SW480 (cell line): ENCODE measurements at regions not wholly inside any gene's neighbourhood (a gene's known extent, or its start where the extent isn't known, plus 50 kb on each side); places are given as distances from the start of the nearest gene placed in this dataset.

Experiments used
- DNase-seq: peaks from one replicate; pipeline ENCODE4 v3.0.0-alpha.2; 2016; ENCODE audit warnings: low spot score

DNA sequence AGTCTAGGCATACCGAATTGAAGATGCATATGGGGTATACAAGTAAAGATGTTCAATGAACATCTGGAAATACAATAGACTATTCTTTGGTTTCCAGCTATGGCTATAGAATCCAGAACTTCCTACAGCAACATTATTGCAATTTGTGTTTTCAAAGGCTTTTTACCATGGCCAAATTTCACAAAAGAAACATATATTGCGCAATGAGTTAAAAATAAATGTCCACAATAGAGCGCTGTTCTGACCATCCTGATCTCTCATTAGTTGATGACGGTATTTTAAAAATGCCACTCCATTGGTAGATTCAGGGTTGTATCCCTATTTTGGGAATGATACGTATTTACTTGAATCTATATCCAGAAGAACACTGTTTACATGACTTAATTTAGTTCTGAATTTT is 139.2 kb downstream of the LINC00632 start:
- no peak for DNase-seq

DNA sequence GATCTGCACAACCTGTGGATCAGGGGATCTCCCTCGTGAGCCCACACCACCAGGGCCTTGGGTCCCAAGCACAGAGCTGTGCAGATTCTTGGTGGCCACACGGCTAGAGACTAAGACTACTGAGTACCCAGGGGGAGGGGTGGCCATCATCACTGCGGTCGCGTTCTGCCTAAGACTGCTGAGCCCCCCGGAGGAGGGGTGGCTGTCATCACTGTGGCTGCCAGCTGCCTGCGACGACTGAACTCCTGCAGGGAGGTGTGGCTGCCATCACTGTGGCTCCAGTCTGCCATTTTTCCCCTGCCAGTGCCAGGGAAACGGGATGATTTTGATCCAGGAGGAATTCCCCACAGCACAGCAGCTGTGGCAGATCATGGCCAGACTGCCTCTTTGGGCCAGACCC is 141.7 kb upstream of the SPANXB1 start:
- DNase-seq, result no peak

DNA sequence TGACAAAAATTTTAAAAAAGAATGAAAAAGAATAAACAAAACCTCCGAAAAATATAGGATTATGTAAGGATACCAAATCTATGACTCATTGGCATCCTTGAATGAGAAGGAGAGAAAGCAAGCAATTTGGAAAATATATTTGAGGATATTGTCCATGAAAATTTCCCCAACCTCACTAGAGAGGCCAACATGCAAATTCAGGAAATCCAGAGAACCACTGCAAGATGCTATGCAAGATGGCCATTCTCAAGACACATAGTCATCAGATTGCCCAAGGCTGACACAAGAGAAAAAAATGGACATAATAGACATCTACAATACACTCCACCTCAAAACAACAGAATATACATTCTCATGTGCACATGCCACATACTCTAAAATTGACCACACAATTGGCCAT is 135.9 kb upstream of the SPANXB1 start:
- no peak for DNase-seq

DNA sequence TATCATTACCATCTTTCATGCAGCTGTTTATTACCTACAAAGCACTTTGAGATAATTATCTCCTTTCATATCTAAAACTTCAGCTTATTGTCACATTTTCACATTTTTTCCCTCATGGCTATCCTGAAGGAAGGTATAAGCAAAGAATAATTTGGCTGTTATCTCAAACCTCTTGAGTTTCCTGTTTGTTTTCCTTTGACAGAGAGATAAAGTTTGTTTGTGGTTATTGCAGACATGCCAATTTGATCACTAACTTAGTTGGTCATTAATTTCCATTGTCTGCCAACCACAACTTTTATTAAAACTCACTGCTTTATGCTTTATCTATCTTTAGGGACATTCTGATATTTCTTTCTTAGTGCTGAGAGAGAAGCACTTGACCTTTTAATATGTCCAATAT is 89.8 kb upstream of the SPANXB1 start:
- DNase-seq, result no peak

DNA sequence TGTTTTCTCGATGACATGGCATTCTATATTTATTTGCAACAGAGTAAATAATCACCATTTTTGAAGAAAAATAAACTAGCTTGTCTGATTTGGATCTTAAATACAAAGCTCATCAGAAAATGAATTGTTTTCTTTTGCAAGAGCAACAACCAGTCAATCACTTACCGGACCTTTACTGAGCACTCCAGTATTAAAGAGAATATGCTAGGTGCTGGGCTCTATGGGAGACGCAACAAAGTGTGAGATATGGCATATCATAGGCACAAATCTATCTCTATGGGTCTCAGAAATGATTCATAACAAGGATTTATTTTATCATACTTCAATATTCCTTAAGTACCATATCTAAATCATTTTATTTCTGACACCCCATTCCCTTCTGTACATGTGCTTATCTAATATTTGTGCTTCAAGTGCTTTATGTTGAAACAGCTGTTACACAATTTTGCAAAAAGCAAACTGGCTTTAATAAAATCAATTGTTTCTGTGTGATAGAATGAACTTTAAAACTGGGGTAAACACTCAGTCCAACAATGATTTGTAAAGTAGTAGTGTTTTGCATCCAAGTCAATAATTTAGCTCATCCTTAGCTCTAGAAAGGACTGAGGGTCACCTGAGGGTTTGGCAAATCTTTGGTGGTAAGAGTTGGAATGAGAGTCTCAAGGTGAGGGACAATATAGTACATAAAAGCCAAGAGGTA is 88.4 kb upstream of the SPANXB1 start:
- no peak for DNase-seq

DNA sequence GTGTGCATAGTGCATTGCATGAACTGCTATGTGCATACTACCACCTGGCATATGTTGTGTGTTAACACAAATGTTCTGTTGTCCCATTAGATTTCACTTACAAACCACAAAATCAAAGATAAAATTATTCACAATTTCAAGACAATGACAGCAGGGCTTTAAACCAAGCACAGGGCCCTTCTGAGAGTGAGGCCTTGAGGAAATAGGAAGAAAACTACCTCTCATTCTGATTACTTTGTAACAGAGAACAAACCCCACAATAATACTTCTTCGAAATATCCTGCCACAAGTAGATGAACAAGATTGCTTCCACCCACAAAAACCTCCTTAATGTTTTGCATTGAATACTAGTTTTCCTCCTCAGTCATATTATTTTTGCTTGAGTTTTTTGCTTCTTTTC is 85.5 kb upstream of the SPANXB1 start:
- no peak for DNase-seq

DNA sequence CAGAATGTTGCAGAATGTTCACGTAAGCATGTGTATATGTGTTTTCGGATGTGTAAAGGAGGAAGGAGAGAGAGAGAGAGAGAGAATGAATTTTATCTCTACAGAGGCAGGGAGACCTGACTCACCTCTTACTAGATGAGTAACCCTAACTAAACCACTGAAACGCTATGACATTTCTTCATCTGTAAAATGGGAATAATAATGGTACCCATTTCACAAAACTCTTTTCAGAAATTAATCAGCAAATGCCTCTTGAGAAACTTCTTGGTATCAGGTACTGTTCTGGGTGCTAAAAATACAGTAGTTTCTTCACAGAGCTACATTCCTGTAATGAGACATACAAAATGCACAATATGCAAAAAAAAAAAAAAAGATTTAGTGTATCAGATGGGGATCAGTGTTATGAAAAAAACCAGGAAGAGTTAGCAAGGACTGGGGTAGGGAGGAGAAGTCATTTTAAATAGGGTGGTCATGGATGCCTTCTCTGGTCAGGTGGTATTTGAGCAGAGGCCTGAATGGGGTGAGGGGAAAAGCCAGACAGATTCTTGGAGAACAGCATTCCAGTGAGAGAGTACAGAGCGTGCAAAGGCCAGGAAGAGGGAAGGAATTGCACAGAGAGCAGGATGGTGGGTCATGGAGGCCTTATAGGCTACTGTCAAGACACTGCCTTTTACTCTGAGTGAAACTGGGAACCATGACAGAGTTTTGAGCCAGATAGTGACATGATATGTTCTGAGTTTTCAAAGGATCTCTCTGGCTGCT is 84.9 kb upstream of the SPANXB1 start:
- DNase-seq, result no peak

DNA sequence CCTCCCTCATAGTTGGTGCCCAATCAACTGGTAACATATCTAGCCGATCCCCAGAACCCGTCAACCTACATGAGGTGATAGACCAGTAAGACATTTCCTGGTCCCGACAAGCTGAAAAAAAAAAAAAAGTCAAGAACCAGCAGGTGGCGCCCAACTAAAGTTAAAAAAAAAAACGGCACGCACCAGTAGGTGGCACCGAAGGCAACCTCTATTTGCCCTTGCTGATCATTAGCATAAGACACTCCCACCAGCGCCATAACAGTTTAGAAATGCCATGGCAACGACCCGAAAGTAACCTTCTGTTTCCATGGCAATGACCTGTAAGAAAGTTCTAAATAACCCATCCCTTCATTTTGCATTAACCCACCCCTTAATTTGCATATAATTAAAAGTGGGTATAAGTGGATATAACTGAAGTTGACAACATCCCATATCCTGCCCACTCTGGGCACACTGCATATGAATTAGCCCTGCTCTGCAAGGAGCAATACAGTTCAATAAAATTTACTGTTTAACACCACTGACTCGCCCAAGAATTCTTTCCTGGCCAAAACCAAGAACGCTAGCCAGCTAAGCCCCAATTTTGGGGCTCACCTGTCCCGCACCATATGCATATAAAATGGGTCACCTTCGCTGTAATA is 83.9 kb upstream of the SPANXB1 start:
- peak; percentile 49 for DNase-seq

DNA sequence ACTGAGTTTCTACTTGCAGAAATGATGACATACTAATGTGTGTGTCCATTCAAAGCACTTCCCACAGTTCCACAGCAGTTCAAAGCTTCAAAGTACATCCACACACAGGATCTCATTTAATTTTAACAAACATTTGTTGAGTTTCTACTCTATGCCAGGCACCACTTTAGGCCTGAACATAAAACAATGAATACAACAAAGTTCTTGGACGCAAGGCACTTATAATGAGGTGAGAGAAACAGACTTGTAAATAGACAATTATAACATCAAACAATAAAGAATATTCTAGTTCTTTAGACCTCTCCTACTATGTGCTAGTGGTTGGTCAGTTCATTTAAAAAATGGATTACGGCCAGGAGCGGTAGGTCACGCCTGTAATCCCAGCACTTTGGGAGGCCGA is 82.0 kb upstream of the SPANXB1 start:
- no peak for DNase-seq

DNA sequence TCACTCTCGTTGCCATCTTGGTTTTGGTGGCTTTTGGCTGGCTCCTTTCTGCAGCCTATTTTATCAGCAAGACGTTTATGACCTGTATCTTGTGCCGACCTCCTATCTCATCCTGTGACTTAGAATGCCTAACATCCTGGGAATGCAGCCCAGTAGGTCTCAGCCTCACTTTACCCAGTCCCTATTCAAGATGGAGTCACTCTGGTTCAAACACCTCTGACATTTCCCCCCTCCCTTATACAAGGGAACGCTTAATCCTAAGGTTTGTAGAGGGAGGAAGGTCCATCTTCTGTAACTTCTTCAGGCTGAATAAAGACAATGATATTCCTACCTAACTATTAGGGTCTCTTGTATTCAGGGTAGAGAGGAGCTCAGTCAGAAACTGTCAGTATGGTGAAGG is 79.3 kb upstream of the SPANXB1 start:
- no peak for DNase-seq

DNA sequence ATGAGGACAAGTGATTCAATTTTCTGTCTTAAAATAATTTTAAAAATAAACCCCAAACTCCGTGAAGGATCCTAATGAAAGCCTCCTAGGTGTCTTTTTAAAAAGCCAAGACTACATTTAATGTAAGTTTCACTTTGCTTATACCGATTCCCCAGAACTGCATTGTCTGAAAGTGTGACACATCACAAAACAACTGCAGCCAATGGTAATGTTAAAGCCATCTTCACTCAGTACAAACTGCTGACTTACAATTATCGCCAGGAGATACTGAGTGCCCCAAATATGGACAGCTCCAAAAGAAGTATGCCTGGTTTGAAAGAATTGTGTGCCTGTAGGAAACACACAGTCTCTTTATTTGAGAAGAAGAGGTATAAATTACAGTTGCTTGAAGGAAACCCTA is 73.7 kb upstream of the SPANXB1 start:
- no peak for DNase-seq

DNA sequence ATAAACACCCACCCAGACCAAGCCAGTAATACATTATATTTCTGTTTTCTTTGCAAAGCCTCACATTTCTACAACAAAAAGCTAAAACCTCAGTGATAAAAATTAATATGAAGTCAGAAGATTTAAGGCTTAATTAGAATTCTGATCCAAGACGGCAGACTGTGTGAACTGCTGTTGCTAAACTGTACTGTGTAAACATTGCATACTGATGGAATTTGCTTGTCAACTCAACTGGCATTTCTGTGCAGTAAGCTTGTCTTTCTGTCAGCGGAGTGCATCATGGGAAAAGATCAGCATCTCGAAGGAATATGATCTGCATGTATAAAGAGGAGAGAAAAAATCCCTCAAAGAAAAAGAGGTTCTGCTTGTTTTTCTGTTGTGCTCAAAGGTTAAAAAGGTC is 69.4 kb upstream of the SPANXB1 start:
- DNase-seq, result no peak

DNA sequence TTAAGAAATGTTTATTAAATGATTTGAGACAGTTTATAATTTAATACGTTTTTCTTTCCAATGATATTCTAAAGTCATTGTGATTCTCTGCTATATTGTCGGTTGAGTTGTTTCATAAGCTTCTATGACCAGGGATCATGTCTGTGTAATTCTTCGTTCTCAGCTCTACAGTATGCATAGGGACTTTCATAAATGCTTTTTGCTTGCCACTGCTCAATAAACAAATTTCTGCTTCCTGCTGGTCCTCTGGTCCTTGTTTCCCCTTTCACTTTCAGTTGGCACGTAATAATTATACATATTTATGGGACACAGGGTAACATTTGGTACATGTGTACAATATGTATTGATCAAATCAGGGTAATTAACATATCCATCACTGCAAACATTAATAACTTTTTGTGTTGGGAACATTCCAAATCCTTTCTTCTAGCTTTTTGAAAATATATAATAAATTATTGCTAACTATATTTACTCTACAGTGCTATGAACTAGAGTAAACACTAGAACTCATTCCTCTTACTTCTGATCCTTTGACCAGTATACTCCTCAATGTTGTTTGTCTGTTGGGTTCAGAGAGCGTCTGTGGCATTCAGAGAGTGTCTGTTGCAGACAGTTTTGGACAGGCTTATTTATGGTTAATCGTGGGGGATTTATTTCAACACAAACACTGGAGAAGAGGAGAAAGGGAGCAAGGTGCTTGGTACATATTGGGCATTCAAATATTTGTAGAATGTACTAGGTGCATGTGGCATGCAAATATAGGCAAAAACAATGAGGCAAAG is 68.3 kb upstream of the SPANXB1 start:
- no peak for DNase-seq

DNA sequence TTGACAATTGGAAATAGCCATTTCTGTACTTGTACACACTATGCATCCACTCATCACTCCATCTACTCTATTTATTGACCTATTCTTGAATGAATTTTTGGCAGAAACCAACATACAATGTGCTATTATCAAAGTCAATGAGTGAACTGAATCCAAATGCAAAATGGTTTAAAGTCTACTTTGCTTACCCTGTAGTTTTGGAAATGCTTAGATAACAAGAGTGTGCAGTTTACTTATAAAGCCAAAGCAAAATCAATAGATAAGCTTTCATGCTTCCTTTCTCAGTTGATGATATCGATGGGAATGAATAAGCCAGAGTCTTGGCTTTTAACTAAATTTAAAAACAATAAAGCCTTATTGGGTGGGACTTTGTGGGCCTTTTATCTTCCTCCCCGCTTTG is 58.9 kb upstream of the SPANXB1 start:
- no peak for DNase-seq

DNA sequence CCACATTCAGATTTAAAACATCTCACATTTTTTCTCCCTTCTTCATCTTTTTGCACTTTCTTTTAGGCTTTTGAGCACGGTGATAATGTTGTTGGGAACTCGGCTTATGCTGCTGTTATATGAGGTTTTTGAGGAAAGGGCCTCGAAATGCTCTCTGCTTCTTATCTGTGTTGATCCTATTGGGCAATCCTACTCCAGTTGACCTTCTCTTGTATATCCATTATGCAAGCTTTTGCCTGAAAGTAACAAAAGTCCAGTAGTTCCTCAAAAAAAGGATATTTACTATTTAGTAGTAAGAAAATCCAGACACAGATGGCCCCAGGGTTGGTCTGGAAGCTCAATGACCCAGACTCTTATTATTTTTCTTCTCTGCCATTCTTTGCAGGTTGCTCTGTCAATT is 57.7 kb upstream of the SPANXB1 start:
- no peak for DNase-seq

DNA sequence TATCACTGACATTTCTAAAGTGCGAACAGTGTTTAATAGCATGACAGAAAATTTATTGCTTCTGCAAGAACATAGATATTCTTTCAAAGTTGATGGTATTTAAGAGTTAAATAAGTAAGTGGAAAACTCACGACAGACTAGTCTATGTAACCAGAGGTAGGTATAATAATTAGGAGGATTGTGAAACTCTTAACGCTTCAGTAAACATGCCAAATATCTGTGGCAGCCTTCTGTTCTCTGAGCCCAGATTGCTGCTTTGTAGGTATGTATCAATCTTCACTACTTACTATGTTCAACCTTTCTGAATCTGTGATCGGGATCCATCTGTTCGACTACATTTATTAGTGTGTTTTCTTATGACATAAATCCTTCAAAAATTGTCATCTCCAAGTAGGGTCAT is 53.6 kb upstream of the SPANXB1 start:
- DNase-seq, result no peak

DNA sequence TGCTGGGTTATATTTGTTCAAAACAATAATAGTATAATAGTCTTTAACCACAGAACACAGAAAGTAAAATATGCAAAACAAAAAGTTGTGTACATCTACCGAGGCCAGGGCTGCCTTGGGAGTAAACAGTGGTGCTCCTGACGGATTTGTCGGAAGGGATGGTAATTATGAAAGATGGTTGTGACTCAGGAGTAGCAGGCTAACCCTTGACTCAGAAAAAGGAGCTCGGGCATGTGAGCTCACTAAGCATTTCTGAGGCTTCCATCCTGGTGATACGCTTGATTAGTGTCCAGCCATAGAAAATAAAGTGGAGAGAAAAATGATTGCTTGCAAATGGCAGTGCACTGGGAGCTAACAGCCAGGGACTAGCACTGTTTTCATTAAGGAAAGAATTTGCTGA is 53.2 kb upstream of the SPANXB1 start:
- DNase-seq, result no peak
